HG03442 (cell line): ENCODE measurements at regions not wholly inside any gene's neighbourhood (a gene's known extent, or its start where the extent isn't known, plus 50 kb on each side); places are given as distances from the start of the nearest gene placed in this dataset.
"Not testable (repeated sequence)": the region's sequence is repeated elsewhere in the genome, so short reads cannot be mapped to it uniquely, and the experiment has no call there.

Experiments
- ATAC-seq: cut with Tn5 transposase; IDR thresholded peaks from one replicate; pipeline ENCODE4 v1.9.1; 2021; ENCODE audit warnings: mild to moderate bottlenecking, moderate library complexity; ENCODE audit not compliant: unreplicated experiment

DNA sequence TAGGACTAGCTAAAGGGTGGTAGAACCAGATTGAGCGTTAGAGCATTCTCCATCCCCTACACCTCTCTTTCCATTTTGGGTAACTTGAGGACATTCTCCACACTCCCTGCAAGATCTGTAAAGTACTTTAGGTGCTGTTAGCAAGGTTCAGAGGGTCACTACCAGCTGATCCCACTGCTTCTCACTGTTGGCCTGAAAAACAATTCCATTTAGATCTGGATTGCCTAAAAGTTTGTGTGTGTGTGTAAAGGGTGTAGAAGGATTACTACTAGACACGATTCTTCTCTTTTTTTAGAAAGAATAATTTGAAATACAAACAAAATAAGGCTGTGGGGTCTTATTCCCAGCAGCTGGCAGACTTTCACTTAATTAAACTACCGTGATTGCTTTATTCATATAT lies 95.1 kb upstream of the TMEM178A start:
- ATAC-seq: no peak

DNA sequence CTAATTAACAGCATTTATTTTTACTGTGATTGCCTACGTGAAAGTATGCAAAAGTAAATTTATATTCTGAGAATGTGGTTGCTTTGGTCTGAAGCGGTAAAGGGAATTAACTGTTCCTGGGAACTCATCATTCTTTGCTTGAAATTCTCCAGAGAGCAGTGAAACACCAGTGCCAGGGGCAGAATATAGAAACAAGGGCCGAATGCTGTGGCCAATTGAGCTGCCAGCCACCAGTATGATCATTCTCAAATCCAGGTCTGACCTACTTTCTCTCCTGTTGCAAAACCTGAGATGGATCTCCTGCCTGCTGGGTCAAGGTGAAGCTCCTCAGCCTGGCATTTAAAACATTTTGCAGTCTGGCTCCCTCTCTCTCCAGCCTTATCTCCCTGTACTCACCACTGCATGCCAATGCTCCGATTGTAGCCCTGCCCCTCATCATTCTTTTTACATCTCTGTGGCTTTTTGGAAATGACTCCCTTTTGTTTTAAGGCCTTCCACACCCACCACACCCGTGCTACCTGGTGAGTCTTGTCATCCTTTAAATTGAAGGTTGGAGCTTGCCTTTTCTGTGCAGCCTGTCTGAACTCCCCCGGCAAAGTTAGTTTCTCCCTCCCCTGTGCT lies 94.5 kb upstream of the TMEM178A start:
- no peak for ATAC-seq

DNA sequence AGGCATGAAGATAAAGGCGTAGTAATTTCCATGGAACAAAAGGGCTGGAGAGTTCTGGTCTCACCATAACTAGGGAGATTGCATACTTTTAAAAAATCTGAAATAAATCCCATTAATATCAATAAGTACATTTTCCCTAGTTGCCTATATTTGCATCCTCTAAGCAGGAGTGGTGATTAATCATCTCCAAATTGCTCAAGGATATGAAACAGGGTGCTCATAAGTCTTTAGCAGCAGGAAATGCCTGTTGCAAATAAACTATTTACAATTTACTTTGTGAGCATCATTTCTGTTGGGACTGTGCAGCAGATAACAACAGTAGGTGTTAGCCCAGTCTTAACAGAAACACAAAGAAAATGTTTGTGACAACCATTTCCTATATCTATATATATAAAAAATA lies 92.4 kb upstream of the TMEM178A start:
- no peak for ATAC-seq

DNA sequence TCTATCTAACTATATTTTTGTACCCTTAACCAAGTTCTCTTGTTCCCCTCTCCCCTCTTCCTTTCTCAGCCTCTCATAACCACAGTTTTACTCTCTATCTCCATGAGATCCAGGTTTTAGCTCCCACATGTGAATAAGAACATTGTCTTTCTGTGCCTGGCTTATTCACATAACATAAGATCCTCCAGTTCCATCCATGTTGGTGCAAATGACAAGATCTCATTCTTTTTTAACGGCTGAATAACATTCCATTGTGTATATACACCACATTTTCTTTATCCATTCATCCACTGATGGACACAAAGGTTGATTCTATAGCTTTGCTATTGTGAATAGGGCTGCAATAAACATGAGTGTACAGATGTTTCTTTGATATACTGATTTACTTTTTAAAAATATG lies 83.9 kb upstream of the TMEM178A start:
- ATAC-seq: no peak

DNA sequence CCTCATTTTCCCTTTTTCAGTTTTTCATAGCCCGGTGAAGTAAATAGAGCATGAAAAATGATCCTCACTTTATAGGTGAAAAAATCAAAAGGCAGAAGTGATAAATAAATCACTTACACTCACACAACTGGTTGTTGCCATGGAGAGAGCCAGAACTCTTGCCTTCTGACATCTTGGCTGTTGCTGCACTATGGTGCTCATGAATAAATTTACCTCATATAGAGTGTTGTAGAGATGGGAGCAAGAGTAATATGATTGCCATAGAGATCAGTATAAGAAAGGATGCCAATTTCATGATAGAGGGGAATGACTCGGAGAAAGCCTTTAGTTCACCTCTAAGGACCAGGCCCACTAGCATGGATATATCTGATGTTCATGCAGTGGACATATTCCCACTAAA lies 82.5 kb upstream of the TMEM178A start:
- ATAC-seq: no peak

DNA sequence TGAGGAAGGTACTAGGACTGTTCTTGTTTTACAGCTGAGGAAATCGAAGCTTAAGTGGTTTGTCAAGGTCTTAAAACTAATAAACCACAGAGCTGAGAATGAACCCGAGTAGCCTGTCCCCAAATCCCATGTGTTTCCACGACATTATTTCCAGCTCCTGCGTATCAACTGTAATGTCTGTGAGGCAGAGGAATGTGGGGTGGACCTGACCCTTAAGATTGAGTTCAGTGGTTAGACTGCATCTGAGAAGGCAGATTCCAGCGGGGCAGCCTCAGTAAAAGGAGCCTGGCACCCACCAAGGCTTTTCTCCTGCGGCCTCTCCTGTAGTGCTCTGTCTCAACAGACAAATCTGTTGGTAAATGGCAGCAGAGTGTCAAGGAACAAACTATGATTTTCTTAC lies 81.9 kb upstream of the TMEM178A start:
- no peak for ATAC-seq

DNA sequence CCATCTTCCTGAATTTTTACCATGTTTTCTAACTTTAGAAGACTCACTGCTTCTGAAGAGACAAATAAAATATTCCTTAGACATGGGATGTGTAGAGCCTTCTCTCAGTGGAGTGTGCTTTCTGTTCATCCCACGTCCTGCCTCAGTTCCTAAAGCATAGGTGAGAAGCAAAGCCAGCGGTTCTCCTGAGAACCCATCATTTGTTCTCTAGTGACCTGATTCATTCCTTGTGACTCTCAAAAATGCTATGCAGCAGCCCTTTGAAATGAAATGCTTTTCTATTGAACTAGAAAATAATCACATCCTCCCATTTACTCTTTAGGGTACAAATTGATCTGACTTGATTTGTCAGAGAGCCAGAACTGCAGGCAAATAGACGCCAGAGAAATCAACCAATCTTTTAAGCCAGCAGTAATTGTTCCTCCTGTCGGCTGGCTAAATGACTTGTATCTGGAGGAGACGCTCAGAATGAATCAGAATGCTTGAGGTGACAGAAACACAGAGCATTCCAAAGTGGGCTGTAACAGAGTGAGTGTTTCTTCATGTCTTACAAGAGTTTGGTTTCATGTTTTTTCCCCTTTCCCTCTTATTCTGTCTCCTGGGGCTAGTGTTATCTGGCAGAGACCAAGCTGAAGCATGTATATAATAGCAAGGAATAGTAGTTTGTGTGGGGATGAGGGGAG lies 81.3 kb upstream of the TMEM178A start:
- ATAC-seq: no peak

DNA sequence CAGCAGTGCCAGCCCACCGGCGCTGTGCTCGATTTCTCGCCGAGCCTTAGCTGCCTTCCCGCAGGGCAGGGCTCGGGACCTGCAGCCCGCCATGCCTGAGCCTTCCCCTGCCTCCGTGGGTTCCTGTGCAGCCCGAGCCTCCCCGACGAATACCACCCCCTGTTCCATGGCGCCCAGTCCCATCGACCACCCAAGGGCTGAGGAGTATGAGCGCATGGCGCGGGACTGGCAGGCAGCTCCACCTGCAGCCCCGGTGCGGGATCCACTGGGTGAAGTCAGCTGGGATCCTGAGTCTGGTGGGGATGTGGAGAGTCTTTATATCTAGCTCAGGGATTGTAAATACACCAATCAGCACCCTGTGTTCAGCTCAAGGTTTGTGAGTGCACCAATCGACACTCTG lies 80.2 kb upstream of the TMEM178A start:
- ATAC-seq: not testable (repeated sequence)

DNA sequence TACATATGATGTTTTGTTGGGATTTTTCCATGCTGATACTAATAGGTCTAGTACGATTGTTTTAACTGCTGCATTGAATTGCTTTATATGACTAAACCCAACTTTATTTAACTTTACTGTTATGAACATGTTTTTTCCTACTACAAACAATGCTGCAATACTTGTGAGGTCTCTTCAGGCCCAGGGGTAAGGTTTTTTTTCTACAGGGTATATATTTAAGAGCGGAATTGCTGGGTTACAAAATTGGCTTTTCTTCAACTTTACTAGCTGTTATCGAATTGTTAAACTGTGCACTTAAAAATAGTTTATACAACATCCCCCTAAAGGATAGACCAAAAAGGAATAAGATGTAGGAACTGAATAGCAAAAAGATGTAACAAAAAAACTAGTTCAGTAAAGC lies 78.5 kb upstream of the TMEM178A start:
- ATAC-seq: no peak

DNA sequence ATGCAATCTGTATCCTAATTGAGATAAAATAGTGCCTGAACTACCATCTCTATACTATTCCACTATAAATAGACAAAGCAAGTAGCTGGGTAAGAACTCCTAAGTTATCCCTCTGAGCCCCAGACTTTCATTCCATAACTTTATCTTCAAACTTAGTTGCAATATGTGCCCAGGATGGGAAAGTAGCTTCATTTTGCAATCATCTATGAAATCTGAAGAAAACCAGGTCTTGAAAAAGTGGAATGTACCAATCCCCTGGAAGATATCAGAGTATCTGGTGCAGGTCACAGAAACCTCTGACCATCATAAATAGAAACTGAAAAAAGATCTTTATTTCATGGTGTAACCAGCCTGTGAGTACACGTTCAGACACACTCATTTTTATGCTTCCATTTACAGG lies 78.1 kb upstream of the TMEM178A start:
- no peak for ATAC-seq

DNA sequence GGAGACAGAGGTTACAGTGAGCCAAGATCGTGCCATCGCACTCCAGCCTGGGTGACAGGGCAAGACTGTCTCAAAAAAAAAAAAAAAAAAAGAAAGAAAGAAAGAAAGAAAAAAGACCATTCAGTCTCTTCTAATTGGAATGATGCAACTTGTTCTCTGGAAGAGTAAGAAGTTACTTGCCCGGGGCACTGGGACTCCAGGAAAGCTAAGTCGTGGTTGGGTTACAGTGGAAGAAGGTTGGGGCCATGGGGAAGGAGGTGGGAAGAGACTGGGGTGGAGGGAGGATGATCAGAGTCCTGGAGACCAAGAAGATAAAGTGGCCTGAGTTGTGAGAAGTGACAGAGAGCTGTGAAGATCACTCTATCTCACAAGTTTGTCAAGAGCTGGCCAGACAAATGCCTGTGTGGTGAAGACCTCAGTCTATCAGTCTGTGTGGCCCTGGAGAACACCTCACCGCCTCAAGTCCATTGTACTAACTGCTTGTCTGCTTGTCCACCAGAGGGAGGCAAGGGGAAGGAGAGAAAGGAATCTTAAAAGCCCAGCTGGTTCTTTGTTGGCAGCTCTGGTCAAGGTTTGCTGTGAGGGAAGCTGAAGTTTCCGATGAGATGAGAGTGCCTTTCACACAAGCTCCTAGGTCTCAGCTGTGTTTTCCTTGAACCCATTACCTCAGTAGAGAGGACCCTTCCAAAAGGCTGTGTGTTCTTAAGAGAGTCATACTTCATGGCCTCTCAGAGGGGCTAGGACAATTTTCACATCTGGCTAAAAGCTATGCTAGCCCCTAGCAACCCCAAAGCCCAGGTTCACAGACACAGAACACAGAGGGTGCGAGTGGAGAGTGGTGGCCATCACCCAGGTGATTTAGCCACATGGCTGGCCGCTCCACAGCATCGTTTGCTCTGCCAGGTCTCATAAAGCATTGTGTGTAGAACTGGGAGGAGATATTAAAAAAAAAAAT lies 72.0 kb upstream of the TMEM178A start:
- no peak for ATAC-seq

DNA sequence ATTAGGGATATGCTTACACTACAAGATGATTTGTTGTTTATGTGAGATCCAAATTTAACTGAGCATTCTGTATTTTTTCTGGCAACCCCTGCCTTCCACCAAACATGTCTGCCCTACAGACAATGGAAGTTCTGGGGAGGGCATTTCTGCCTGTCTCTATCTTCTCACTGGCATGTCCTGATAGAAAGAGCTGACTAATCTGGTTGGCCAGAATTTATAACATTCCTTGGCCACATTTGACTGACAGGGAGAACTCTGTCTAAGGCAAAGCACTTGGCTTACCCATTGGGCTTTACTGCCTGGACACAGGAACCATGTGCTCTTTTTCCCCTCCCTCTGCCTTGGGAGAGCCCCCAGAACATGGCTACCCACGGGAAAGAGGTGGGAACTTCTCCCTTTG lies 70.6 kb upstream of the TMEM178A start:
- ATAC-seq: no peak

DNA sequence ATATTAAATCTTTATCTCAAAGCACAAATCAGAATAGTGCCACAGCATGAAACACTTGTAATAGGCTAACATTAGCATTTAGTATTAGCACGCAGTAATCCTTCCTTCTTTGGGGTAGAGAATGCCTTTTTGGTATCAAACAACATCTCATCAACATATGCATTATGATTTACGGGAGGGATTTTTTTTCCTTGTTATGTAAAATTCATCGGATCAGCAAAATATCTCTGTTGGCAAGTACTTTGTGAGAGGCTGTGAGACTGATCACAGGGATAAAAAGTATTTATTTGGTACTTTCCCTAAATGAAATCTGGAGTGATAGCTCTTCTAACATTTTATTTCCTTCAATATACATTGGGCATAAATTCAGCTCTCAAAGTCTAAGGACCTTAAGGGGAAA lies 68.4 kb upstream of the TMEM178A start:
- no peak for ATAC-seq

DNA sequence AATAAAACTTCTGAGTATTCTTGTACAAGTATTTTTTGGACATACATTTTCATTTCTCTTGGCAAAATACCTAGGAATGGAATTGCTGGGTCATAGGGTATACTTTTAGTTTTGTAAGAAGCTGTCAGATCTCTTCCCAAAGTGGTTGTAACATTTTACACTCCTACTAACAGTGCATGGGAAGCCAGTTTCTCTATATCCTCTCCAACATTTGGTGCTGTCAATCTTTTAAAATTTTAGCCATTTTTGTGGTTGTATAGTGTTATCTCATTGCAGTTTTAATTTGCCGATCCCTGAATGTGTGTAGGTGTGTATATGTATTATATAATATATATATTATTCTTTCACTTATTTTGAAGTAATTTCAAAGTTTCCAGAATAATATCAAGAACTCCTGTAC lies 63.1 kb upstream of the TMEM178A start:
- ATAC-seq: no peak

DNA sequence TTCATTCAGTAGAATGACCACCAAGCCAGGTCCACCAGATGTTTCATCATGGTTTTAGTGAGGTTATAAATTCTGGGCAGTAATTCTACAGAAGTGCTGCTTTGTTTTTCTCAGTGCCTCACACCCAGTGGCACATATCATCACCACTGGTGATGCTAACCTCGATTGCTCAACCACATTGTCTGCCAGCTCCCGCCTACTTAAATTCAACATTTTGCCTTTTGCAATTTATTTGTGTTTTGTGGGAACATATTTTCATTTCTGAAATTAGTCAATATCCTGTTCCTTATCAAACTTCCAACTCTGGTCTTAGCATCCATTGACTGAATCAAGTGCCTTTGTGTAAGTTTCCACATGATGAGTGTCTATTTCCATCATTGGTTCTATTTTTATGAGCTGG lies 62.3 kb upstream of the TMEM178A start:
- no peak for ATAC-seq

DNA sequence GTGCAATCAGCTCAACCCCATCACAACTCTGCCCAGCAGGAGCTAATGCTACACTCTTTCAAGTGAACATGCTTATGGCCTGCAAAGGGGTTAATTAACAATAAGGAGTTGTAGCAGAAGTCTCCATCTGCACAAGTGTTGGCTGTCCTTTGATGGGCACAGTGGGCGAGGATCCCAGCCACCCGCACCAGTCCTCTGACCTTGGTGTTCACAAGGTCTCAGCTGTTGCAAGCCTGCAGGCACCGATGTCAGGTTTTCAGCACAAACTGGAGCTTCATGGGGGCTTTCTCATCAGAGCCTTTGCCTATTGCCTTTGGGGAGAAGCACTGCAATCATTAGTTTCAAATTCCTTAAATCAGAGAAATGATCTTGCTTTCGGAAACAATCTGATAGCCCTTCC lies 60.9 kb upstream of the TMEM178A start:
- ATAC-seq: no peak

DNA sequence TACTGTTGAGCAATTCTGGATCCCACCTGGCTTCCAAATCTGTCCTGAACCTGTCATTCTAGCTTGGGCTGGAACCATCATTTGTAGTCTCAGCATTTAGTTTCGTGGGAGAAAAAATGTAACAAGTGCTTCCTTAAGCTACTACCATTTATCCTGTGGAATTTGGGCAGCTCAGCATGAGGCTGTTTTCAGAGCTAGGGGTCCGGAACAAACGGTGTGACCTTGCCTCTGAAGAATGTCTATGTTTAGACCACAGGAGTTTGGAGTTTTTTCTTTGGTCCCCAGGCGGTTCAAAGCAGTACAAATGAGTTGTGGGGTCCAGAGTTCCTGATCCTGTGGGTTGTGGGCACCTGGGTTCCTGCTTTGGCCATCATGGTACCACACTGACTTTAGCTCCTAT lies 59.1 kb upstream of the TMEM178A start:
- no peak for ATAC-seq

DNA sequence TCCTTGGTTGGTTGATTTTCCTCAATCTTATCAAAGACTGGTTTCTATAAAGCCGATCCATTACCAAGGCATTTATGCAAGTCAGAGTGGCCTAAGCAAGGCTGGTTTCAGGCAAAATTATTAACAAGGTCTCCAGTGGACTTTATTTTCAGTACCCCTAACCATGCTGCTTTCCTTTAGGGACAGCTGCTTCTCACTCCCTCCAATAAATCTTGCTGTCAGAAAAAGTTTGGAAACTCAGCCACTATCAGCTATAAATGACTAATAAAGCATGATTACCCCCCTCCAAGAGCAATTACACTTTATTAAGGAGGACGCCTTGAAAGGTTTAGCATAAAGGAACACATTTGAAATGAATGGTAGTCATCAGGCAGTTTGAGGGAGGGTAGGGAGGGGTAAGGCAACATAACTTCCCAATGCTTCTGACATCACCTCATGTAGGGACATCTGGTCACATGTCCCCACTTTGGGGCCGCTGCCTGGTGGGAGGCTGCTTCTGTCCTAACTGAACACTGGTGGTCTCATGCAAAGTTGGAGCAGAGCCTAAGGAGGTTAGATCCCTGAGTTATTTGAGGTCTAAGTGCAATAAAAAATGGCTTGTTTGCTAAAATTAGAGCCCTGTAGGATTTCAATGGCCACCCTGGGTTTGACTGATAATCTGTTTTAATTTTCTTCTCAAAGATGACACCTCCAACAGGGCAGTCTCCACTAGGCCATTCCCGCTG lies 58.0 kb upstream of the TMEM178A start:
- no peak for ATAC-seq

DNA sequence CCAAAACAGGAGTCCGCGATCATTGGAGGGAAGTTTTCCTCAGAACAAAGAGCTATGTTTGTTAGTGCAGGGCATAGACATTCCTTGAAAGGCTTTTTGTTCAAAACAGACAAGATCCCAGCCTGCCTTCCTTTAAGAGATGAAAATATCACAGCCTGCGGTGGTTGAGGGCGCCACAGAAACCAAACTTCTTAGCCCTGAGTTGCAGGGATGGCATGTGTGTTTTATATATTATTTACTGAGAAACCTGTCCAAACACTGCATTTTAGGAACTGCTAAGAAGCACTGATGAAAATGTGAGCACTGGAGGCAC lies 57.5 kb upstream of the TMEM178A start:
- no peak for ATAC-seq

DNA sequence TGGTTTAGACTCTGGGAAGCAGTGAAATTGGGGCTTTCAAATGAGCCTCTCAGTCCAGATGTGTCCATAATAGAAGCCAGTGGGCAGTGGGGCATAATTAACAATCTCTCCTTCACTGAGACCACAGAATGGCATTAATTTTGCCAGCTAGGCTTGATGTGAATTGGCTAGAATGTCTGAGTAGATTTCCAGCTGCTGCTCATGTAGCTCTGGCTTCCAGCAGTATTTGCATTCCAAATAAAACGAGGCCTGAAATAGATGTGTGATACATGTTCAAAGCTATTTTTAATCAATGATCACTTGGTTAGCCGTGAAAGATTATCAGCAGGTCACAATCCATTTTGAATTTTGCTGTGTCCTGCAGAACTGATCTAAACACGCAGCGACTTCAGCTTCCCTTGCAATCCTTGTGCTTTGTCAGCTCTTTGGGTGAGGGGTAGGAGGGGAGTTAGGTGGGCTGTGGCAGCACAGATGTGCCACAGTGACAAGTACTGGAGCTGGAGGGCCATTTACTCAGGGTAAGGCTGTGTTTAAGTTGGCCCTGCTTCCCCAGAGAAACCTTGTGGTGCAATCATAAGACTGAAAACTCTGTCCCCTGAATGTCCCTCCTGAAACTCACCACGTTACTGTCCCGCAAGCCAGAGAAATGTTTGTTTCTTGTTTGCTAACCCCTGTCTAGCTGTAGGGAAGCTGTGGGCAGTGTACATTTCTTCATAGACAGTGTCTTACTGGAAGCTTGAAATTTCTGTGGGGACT lies 56.9 kb upstream of the TMEM178A start:
- ATAC-seq: no peak

DNA sequence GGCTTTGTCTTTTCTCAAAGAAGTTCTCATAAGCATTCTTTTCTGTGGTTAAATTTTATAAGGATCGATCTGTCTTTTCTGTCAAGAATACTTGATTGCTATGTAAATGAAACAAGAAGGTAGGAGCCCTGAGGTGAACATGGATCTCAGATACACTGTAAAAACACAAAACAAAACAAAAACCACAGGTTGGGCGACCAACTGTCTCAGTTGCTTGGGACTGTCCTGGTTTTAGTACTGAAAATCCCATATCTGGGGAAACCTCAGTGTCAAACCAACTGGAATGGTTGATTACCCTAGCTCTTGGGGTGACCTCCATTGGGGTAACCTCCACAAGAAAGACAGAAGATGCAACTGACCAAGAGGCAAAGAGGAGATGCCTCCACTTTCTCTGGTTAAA lies 55.8 kb upstream of the TMEM178A start:
- ATAC-seq: no peak
